Osteocyte (in vitro differentiated cells): ENCODE measurements at regions not wholly inside any gene's neighbourhood (a gene's known extent, or its start where the extent isn't known, plus 50 kb on each side); places are given as distances from the start of the nearest gene placed in this dataset.
A peak's percentile ranks its signal among the peaks of the same experiment; 100 is the strongest.

Source experiments
- DNase-seq: peaks from one replicate; pipeline ENCODE4 v3.0.0; 2021; ENCODE audit warnings: mixed read lengths; ENCODE audit not compliant: unreplicated experiment; ENCODE audit errors: extremely low spot score
- H3K27ac Mint-ChIP-seq: one replicate; pipeline ENCODE4 v1.8.0; 2021; ENCODE audit warnings: mild to moderate bottlenecking, mixed read lengths; ENCODE audit not compliant: unreplicated experiment
- H3K27me3 Mint-ChIP-seq: one replicate; pipeline ENCODE4 v1.8.0; 2021; ENCODE audit warnings: mixed read lengths; ENCODE audit not compliant: unreplicated experiment
- H3K36me3 Mint-ChIP-seq: one replicate; pipeline ENCODE4 v1.8.0; 2021; ENCODE audit warnings: mixed read lengths; ENCODE audit not compliant: unreplicated experiment
- H3K4me1 Mint-ChIP-seq: one replicate; pipeline ENCODE4 v1.8.0; 2021; ENCODE audit warnings: mixed read lengths; ENCODE audit not compliant: unreplicated experiment
- H3K4me3 Mint-ChIP-seq: one replicate; pipeline ENCODE4 v1.8.0; 2021; ENCODE audit warnings: mild to moderate bottlenecking, moderate library complexity, mixed read lengths; ENCODE audit not compliant: unreplicated experiment
- H3K9me3 Mint-ChIP-seq: one replicate; pipeline ENCODE4 v1.8.0; 2021; ENCODE audit warnings: mixed read lengths; ENCODE audit not compliant: unreplicated experiment
- CTCF ChIP-seq: fragments of 200-600 bp; sonication (generic); IDR thresholded peaks from 2 replicates; pipeline ENCODE4 v1.5.0; 2021; ENCODE audit warnings: antibody characterized with exemption, mild to moderate bottlenecking, moderate library complexity

- H3K36me3 Mint-ChIP-seq, result no peaks in the 10 kb centered on the region
- peaks cover 5% of the 10 kb centered on the region for H3K9me3 Mint-ChIP-seq
- TF ChIP-seq CTCF, result no peak
- H3K4me1 Mint-ChIP-seq, result peaks cover 5% of the 10 kb centered on the region
- H3K27ac Mint-ChIP-seq, result no peak overlapping the region
- H3K27me3 Mint-ChIP-seq, result peaks cover 10% of the 10 kb centered on the region
- H3K4me3 Mint-ChIP-seq, result no peak overlapping the region
- no peak for DNase-seq
Observed at GRCh38 chr18:73168236-73168635, 300.4 kb upstream of the NETO1 start.

- Mint-ChIP-seq H3K27ac (no peak overlapping the region), H3K27me3 (no peaks in the 10 kb centered on the region)
Observed at GRCh38 chr18:73164430-73164829, 296.6 kb upstream of the NETO1 start.

GRCh38 chr18:73163236-73163635 is 295.4 kb upstream of the NETO1 start:
- H3K4me3 Mint-ChIP-seq, result no peak overlapping the region
- peaks cover 5% of the 10 kb centered on the region for H3K4me1 Mint-ChIP-seq
- no peaks in the 10 kb centered on the region for H3K27me3 Mint-ChIP-seq
- no peak for TF ChIP-seq CTCF
- peaks cover 5% of the 10 kb centered on the region for H3K9me3 Mint-ChIP-seq
- DNase-seq, result no peak
- H3K27ac Mint-ChIP-seq, result no peak overlapping the region
- H3K36me3 Mint-ChIP-seq, result no peaks in the 10 kb centered on the region

More at GRCh38 chr18:73164430-73164829, 296.6 kb upstream of the NETO1 start:
- no peaks in the 10 kb centered on the region for H3K36me3 Mint-ChIP-seq
- no peak for DNase-seq
- peaks cover 5% of the 10 kb centered on the region for H3K9me3 Mint-ChIP-seq
- no peak overlapping the region for H3K4me3 Mint-ChIP-seq
- H3K4me1 Mint-ChIP-seq, result peaks cover 7% of the 10 kb centered on the region
- no peak for TF ChIP-seq CTCF

- no peak for TF ChIP-seq CTCF
- DNase-seq, result no peak
- Mint-ChIP-seq H3K27ac (no peak overlapping the region), H3K9me3 (no peaks in the 10 kb centered on the region), H3K27me3 (no peaks in the 10 kb centered on the region), H3K4me1 (peaks cover 23% of the 10 kb centered on the region), H3K36me3 (no peaks in the 10 kb centered on the region), H3K4me3 (no peak overlapping the region)
Observed at GRCh38 chr18:73156117-73156516, 288.3 kb upstream of the NETO1 start.

GRCh38 chr18:73153271-73153670 is 285.5 kb upstream of the NETO1 start:
- H3K4me1 Mint-ChIP-seq, result peaks cover 31% of the 10 kb centered on the region
- no peaks in the 10 kb centered on the region for H3K36me3 Mint-ChIP-seq
- H3K4me3 Mint-ChIP-seq, result no peak overlapping the region
- H3K9me3 Mint-ChIP-seq, result peaks cover 8% of the 10 kb centered on the region
- no peak for DNase-seq
- H3K27ac Mint-ChIP-seq, result peak overlapping the region; percentile 34
- H3K27me3 Mint-ChIP-seq, result no peaks in the 10 kb centered on the region
- no peak for TF ChIP-seq CTCF
